A549 (cell line): ENCODE measurements at regions not wholly inside any gene's neighbourhood (a gene's known extent, or its start where the extent isn't known, plus 50 kb on each side); places are given as distances from the start of the nearest gene placed in this dataset.

ENCODE experiments used
- ATAC-seq, 2 experiments: fragments of 200-7000 bp in 1 of 2; fragments of >200 bp in 1 of 2; cut with Nextera tagmentation in 1 of 2; cut with Tn5 transposase in 1 of 2; 3 replicates each; pipeline versions ENCODE4 v1.8.0 to v1.9.1; 2018 to 2020; ENCODE audit warnings: mild to moderate bottlenecking in 1 of 2, moderate library complexity in 1 of 2
- CTCF ChIA-PET: fragments of 300-600 bp; sonication (Branson Sonifier 250); formaldehyde crosslinking; extraction: SDS; loops from one replicate; lab custom pipeline; 2021; ENCODE audit warnings: antibody characterized with exemption, inconsistent platforms; lab: Yijun Ruan, JAX
- POLR2A ChIA-PET: fragments of 350-600 bp; formaldehyde crosslinking; extraction: SDS; loops from one replicate; lab custom pipeline; 2021; ENCODE audit warnings: antibody characterized with exemption, inconsistent platforms; lab: Yijun Ruan, JAX
- DNase-seq, 2 experiments: peaks; one replicate each; pipeline versions ENCODE4 v3.0.0 to v3.0.0-alpha.2; 2011 to 2016; ENCODE audit warnings: low read depth in 1 of 2, low spot score in 1 of 2
- FAIRE-seq: peaks from 2 replicates; lab custom pipeline; 2011; peaks lifted over from hg19 to GRCh38; lab: Jason Lieb, UNC
- H3K27ac ChIP-seq, 2 experiments: fragments of >200 bp; sonication (Bioruptor Twin); formaldehyde crosslinking; 3 replicates each; pipeline ENCODE4 v1.5.1; 2016 to 2017
- H3K4me1 ChIP-seq: fragments of >200 bp; sonication (Bioruptor Twin); formaldehyde crosslinking; 3 replicates; pipeline ENCODE4 v1.6.1; 2016
- H3K4me2 ChIP-seq: fragments of >200 bp; sonication (Bioruptor Twin); formaldehyde crosslinking; 3 replicates; pipeline ENCODE4 v1.6.1; 2016
- H3K4me3 ChIP-seq: fragments of >200 bp; sonication (Bioruptor Twin); formaldehyde crosslinking; 3 replicates; pipeline ENCODE4 v1.5.1; 2016
- H3K9me3 ChIP-seq: fragments of >200 bp; sonication (Bioruptor Twin); formaldehyde crosslinking; 3 replicates; pipeline ENCODE4 v1.6.1; 2016
- CBX2 ChIP-seq: fragments of 200-600 bp; sonication (generic); IDR thresholded peaks from 2 replicates; pipeline ENCODE4 v1.6.1; 2016; ENCODE audit warnings: low read depth, mild to moderate bottlenecking, borderline replicate concordance
- CBX8 ChIP-seq: fragments of 200-600 bp; sonication (generic); IDR thresholded peaks from 2 replicates; pipeline ENCODE4 v1.6.1; 2016
- CEBPB ChIP-seq, 2 experiments: fragments of >200 bp in 1 of 2; sonication (Bioruptor Twin) in 1 of 2; formaldehyde crosslinking in 1 of 2; IDR thresholded peaks; 2 replicates each; pipeline ENCODE4 v1.6.1; 2012 to 2016
- ESRRA ChIP-seq: fragments of 150-350 bp; IDR thresholded peaks from 2 replicates; pipeline ENCODE4 v1.6.1; 2014; ENCODE audit warnings: mild to moderate bottlenecking, low read length, borderline replicate concordance
- FOSB ChIP-seq: fragments of 250-450 bp; sonication (Bioruptor Pico); IDR thresholded peaks from 2 replicates; pipeline ENCODE4 v1.5.0; 2020; ENCODE audit warnings: mild to moderate bottlenecking, moderate library complexity
- FOXS1 ChIP-seq: fragments of 250-450 bp; sonication (Bioruptor Pico); IDR thresholded peaks from 2 replicates; pipeline ENCODE4 v1.5.0; 2020; ENCODE audit warnings: mild to moderate bottlenecking, moderate library complexity
- HMGXB4 ChIP-seq: fragments of 250-450 bp; sonication (Bioruptor Pico); IDR thresholded peaks from 2 replicates; pipeline ENCODE4 v1.5.0; 2021; ENCODE audit warnings: mild to moderate bottlenecking, moderate library complexity, borderline replicate concordance
- HOXA7 ChIP-seq: fragments of 250-450 bp; sonication (Bioruptor Pico); IDR thresholded peaks from 2 replicates; pipeline ENCODE4 v1.5.0; 2020; ENCODE audit warnings: mild to moderate bottlenecking, moderate library complexity
- HOXB13 ChIP-seq: fragments of 250-450 bp; sonication (Bioruptor Pico); IDR thresholded peaks from 2 replicates; pipeline ENCODE4 v1.5.0; 2020; ENCODE audit warnings: low read depth, mild to moderate bottlenecking, moderate library complexity
- JUN ChIP-seq, 2 experiments: fragments of >200 bp; sonication (Bioruptor Twin); formaldehyde crosslinking; IDR thresholded peaks; 2 replicates in 1 of 2; 3 replicates in 1 of 2; pipeline ENCODE4 v1.6.1; 2016 to 2017
- KDM5A ChIP-seq: fragments of 200-600 bp; sonication (generic); IDR thresholded peaks from 2 replicates; pipeline ENCODE4 v1.6.1; 2016; ENCODE audit warnings: antibody characterized with exemption, mild to moderate bottlenecking
- MAFK ChIP-seq: fragments of 450-650 bp; IDR thresholded peaks from 2 replicates; pipeline ENCODE4 v1.6.1; 2014; ENCODE audit not compliant: partially characterized antibody
- MAX ChIP-seq: IDR thresholded peaks from 2 replicates; pipeline ENCODE4 v1.6.1; 2012
- MAZ ChIP-seq: fragments of 150-350 bp; IDR thresholded peaks from 2 replicates; pipeline ENCODE4 v1.6.1; 2014; ENCODE audit warnings: antibody characterized with exemption, low read depth, low read length, borderline replicate concordance
- MYC ChIP-seq: IDR thresholded peaks from 2 replicates; pipeline ENCODE4 v1.6.1; 2012; ENCODE audit warnings: mild to moderate bottlenecking, inconsistent platforms, low read length, improper control_type of control experiment, borderline replicate concordance
- NFE2L2 ChIP-seq: fragments of 150-350 bp; conservative IDR thresholded peaks from 2 replicates; pipeline ENCODE4 v1.6.1; 2014; ENCODE audit warnings: low read length
- NPAS2 ChIP-seq: fragments of 250-450 bp; sonication (Bioruptor Pico); IDR thresholded peaks from 2 replicates; pipeline ENCODE4 v1.8.0; 2022; ENCODE audit warnings: mild to moderate bottlenecking, moderate library complexity, borderline replicate concordance
- PHF8 ChIP-seq: fragments of 200-600 bp; sonication (generic); IDR thresholded peaks from 2 replicates; pipeline ENCODE4 v1.6.1; 2016; ENCODE audit warnings: low read depth, mild to moderate bottlenecking, antibody characterized with exemption, moderate library complexity, borderline replicate concordance
- POLR2AphosphoS2 ChIP-seq: conservative IDR thresholded peaks from 2 replicates; pipeline ENCODE4 v1.6.1; 2012; ENCODE audit warnings: low read length, improper control_type of control experiment, inconsistent platforms
- RNF2 ChIP-seq: fragments of 200-600 bp; sonication (generic); IDR thresholded peaks from 2 replicates; pipeline ENCODE4 v1.6.1; 2016; ENCODE audit warnings: low read depth, mild to moderate bottlenecking, antibody characterized with exemption, moderate library complexity, borderline replicate concordance
- SMC3 ChIP-seq: fragments of >200 bp; sonication (Bioruptor Twin); formaldehyde crosslinking; IDR thresholded peaks from 3 replicates; pipeline ENCODE4 v1.6.1; 2018; ENCODE audit warnings: inconsistent platforms
- SREBF2 ChIP-seq: fragments of 450-650 bp; IDR thresholded peaks from 2 replicates; pipeline ENCODE4 v1.6.1; 2014; ENCODE audit warnings: mild to moderate bottlenecking, moderate library complexity
- TFCP2L1 ChIP-seq: fragments of 250-450 bp; sonication (Bioruptor Pico); IDR thresholded peaks from 2 replicates; pipeline ENCODE4 v1.5.0; 2021; ENCODE audit warnings: mild to moderate bottlenecking
- TP53 ChIP-seq: fragments of 250-450 bp; sonication (Bioruptor Pico); IDR thresholded peaks from 2 replicates; pipeline ENCODE4 v1.5.0; 2021; ENCODE audit warnings: mild to moderate bottlenecking, moderate library complexity
- USF2 ChIP-seq: fragments of 450-650 bp; IDR thresholded peaks from 2 replicates; pipeline ENCODE4 v1.6.1; 2014; ENCODE audit warnings: antibody characterized with exemption
- ZC3H11A ChIP-seq: fragments of 450-650 bp; IDR thresholded peaks from 2 replicates; pipeline ENCODE4 v1.6.1; 2014; ENCODE audit warnings: antibody characterized with exemption, mild to moderate bottlenecking
- ZFP36 ChIP-seq: fragments of 450-650 bp; IDR thresholded peaks from 2 replicates; pipeline ENCODE4 v1.6.1; 2014; ENCODE audit warnings: borderline replicate concordance; ENCODE audit not compliant: partially characterized antibody
- ZNF302 ChIP-seq: fragments of 250-450 bp; sonication (Bioruptor Pico); IDR thresholded peaks from 2 replicates; pipeline ENCODE4 v1.9.0; 2021; ENCODE audit warnings: inconsistent platforms, mild to moderate bottlenecking, moderate library complexity
- ZSCAN20 ChIP-seq: fragments of 250-450 bp; sonication (Bioruptor Pico); IDR thresholded peaks from 2 replicates; pipeline ENCODE4 v1.8.0; 2022; ENCODE audit warnings: mild to moderate bottlenecking, moderate library complexity
- WGBS: methylation state at CpG from one replicate; pipeline ENCODE4 v1.1.6; 2017; ENCODE audit errors: missing lambda C conversion rate; 5-methylcytosine and 5-hydroxymethylcytosine counted together

GRCh38 chr22:48223488-48224190 is 1461.2 kb downstream of the TBC1D22A start:
- FAIRE-seq (no peak), DNase-seq (no peak), ATAC-seq (no peak)
- WGBS: 36% methylated on average over 6 of the region's 7 CpGs
- Histone ChIP-seq H3K9me3 (peaks cover 10% of the 10 kb centered on the region; the same call in 1 of the 3 replicates), H3K4me3 (no peak overlapping the region), H3K27ac (no peak overlapping the region), H3K4me2 (no peak overlapping the region), H3K4me1 (0 out of 3 replicates have a peak, but pooled peaks cover 4% of the 10 kb centered on the region)
- TF ChIP-seq PHF8 (no peak), FOXS1 (CRISPR knock-in tag) (no peak)
- ChIA-PET CTCF (interaction anchor here (1.3 kb wide), 1 partner anchor 9 kb away, joined by 3 read pairs; no protein-coding TSS in a partner anchor), POLR2A (no interaction called here)

- CTCF ChIA-PET: interaction anchor here (1.3 kb wide), 1 partner anchor 10 kb away, joined by 3 read pairs; no protein-coding TSS in a partner anchor
- FAIRE-seq: no peak
- H3K4me1 ChIP-seq: 0 out of 3 replicates have a peak, but pooled peaks cover 4% of the 10 kb centered on the region
- TF ChIP-seq NPAS2 (no peak), HOXA7 (no peak), MAZ (no peak), ZFP36 (no peak), SREBF2 (no peak), CEBPB (IDR thresholded peaks at IDR 0.05) (no peak), MYC (no peak), HOXB13 (no peak), TFCP2L1 (no peak), POLR2AphosphoS2 (no peak), RNF2 (no peak)
- TF ChIP-seq, all 56 proteins: peak for 0
- Histone ChIP-seq H3K4me2 (no peak overlapping the region), H3K27ac (no peak overlapping the region), H3K9me3 (peaks cover 10% of the 10 kb centered on the region; the same call in 1 of the 3 replicates), H3K4me3 (no peak overlapping the region)
- WGBS: 81% methylated on average over 12 of the region's 13 CpGs
- no peak for ATAC-seq
- POLR2A ChIA-PET: no interaction called here
- DNase-seq: no peak
These were observed 1460.5 kb downstream of the TBC1D22A start for GRCh38 chr22:48222742-48223487.

- H3K9me3 ChIP-seq: peaks cover 10% of the 10 kb centered on the region; the same call in 1 of the 3 replicates
- no peak overlapping the region for H3K4me3 ChIP-seq
- 0 out of 3 replicates have a peak, but pooled peaks cover 4% of the 10 kb centered on the region for H3K4me1 ChIP-seq
- CTCF ChIA-PET: interaction anchor here (1.0 kb wide), 1 partner anchor 9 kb away, joined by 3 read pairs; no protein-coding TSS in a partner anchor
- DNase-seq: no peak
- POLR2A ChIA-PET: no interaction called here
- no peak for FAIRE-seq
- no peak overlapping the region for H3K27ac ChIP-seq
- no peak overlapping the region for H3K4me2 ChIP-seq
- 77% methylated on average over 7 of the region's 7 CpGs for WGBS
- TF ChIP-seq HOXB13 (no peak), MAFK (no peak), MAX (no peak), NFE2L2 (no peak), USF2 (no peak), CBX2 (no peak), ZC3H11A (no peak), CBX8 (no peak), SMC3 (no peak), TP53 (CRISPR knock-in tag) (no peak), ESRRA (no peak), ZSCAN20 (CRISPR knock-in tag) (no peak), HMGXB4 (CRISPR knock-in tag) (no peak), JUN (IDR thresholded peaks at IDR 0.05) (no peak), ZNF302 (CRISPR knock-in tag) (no peak), KDM5A (no peak), CEBPB (IDR thresholded peaks at IDR 0.05) (no peak), FOSB (CRISPR knock-in tag) (no peak), SREBF2 (no peak)
- ATAC-seq: no peak
These were observed 1456.5 kb downstream of the TBC1D22A start for GRCh38 chr22:48218889-48219420.
